Pancreas (tissue), 10 donors: ENCODE measurements at regions not wholly inside any gene's neighbourhood (a gene's known extent, or its start where the extent isn't known, plus 50 kb on each side); places are given as distances from the start of the nearest gene placed in this dataset.
A peak's percentile ranks its signal among the peaks of the same experiment; 100 is the strongest.
"Not testable (repeated sequence)": the region's sequence is repeated elsewhere in the genome, so short reads cannot be mapped to it uniquely, and the experiment has no call there.

Experiments
- ATAC-seq, 4 donors: fragments of 200-7000 bp; cut with Tn5 transposase; one replicate each; pipeline versions ENCODE4 v1.8.0 to v1.9.1; 2020; ENCODE audit warnings: mild to moderate bottlenecking in 4 of 4, moderate library complexity in 4 of 4
- DNase-seq, 6 donors: peaks; one replicate each; pipeline ENCODE4 v3.0.0-alpha.2; 2020
- FAIRE-seq: peaks from 2 replicates; lab custom pipeline; 2012; peaks lifted over from hg19 to GRCh38; lab: Jason Lieb, UNC
- H3K27ac ChIP-seq, 4 donors: fragments of 200-600 bp; sonication (generic); 1 replicate in 3 of 4; 2 replicates in 1 of 4; pipeline versions ENCODE4 v1.5.0 to v1.8.0; 2020
- H3K27me3 ChIP-seq, 4 donors: fragments of 200-600 bp; one replicate each; pipeline ENCODE4 v1.8.0; 2021
- H3K36me3 ChIP-seq, 3 donors: fragments of 200-600 bp; sonication (generic) in 1 of 3; one replicate each; pipeline versions ENCODE4 v1.5.0 to v1.8.0; 2020 to 2021
- H3K4me1 ChIP-seq, 3 donors: fragments of 200-600 bp; one replicate each; pipeline ENCODE4 v1.8.0; 2021
- H3K4me3 ChIP-seq, 4 donors: fragments of 200-600 bp; sonication (generic) in 2 of 4; one replicate each; pipeline versions ENCODE4 v1.5.0 to v1.8.0; 2020 to 2021
- H3K9me3 ChIP-seq, 4 donors: fragments of 200-600 bp; one replicate each; pipeline ENCODE4 v1.8.0; 2021
- CTCF ChIP-seq, 4 donors: fragments of 200-600 bp; sonication (generic) in 3 of 4; IDR thresholded peaks; one replicate each; pipeline versions ENCODE4 v1.5.0 to v1.8.0; 2021; ENCODE audit warnings: antibody characterized with exemption in 4 of 4
- WGBS, 2 donors: extraction: QIAGEN DNeasy Blood & Tissue Kit; methylation state at CpG; one replicate each; pipeline ENCODE4 v1.1.7; 2013; 5-methylcytosine and 5-hydroxymethylcytosine counted together
- intact Hi-C, 3 donors: fragments of 100-400 bp; cut with DNase I; formaldehyde crosslinking; loops; one replicate each; pipeline versions ENCODE4 v1.11.1 to v1.14.2; 2022
- donor health status: healthy with polysubstance abuse.
- donor health status: DM: no; HTN: no; CAD: no; lungs with moderate emphysema.
- donor health status: DM: no; HTN: no; CAD: no.
- donor health status: control.
- donor health status: control.
- donor health status: Bipolar disorder and iron deficiency.
- donor health status: DM: yes; HTN: yes; CAD: no.
- donor health status: DM: no; HTN: no; CAD: no.
- donor health status: DM: no; HTN: no; CAD: no.
- donor health status: DM: yes; HTN: yes; CAD: no.

- no peak for FAIRE-seq
- Histone ChIP-seq H3K27ac (no peak overlapping the region), H3K27me3 (no peaks in the 10 kb centered on the region), H3K4me1 (peaks cover 5 to 11% (median 7%) of the 10 kb centered on the region in 3 donors), H3K4me3 (no peak overlapping the region), H3K9me3 (no peaks in the 10 kb centered on the region), H3K36me3 (no peaks in the 10 kb centered on the region)
- intact Hi-C loops, result no loop called here
- TF ChIP-seq CTCF (IDR thresholded peaks at IDR 0.05), result no peak
- peak; percentile 76 to 94 (median 88) for ATAC-seq
- 36 to 41% methylated on average over 5 of the region's 5 CpGs for WGBS, 2 donors
- peak in 4 of 6 donors; percentile 44 to 58 (median 54) for DNase-seq
Observed at GRCh38 chr5:115423541-115423940, 121.0 kb downstream of the FEM1C start.

GRCh38 chr5:115423051-115423450, 121.5 kb downstream of the FEM1C start:
- intact Hi-C loops, result no loop called here
- H3K4me3 ChIP-seq, result no peak overlapping the region
- H3K27me3 ChIP-seq, result no peaks in the 10 kb centered on the region
- no peak overlapping the region for H3K27ac ChIP-seq
- H3K36me3 ChIP-seq, result no peaks in the 10 kb centered on the region
- no peak for FAIRE-seq
- no peaks in the 10 kb centered on the region for H3K9me3 ChIP-seq
- peaks cover 5 to 11% (median 7%) of the 10 kb centered on the region in 3 donors for H3K4me1 ChIP-seq
- DNase-seq, result no peak
- no peak for TF ChIP-seq CTCF (IDR thresholded peaks at IDR 0.05)
- no peak for ATAC-seq
- 94% methylated on average over 1 of the region's 1 CpG for WGBS, 2 donors

GRCh38 chr5:115420812-115421211, 123.8 kb downstream of the FEM1C start:
- peaks cover 5 to 11% (median 7%) of the 10 kb centered on the region in 3 donors for H3K4me1 ChIP-seq
- ATAC-seq, DNase-seq, H3K9me3 ChIP-seq, intact Hi-C loops, H3K27ac ChIP-seq, H3K27me3 ChIP-seq, FAIRE-seq, H3K36me3 ChIP-seq, H3K4me3 ChIP-seq: not testable (repeated sequence)
- no CpG with 5 or more reads among the region's 3 CpGs for WGBS, 2 donors

GRCh38 chr5:115419846-115420585, 123.6 kb upstream of the CCDC112 start:
- DNase-seq (no peak), ATAC-seq (peak in 2 of 4 donors; percentile 37 to 62), FAIRE-seq (no peak)
- Histone ChIP-seq H3K27ac (no peak overlapping the region), H3K27me3 (no peaks in the 10 kb centered on the region), H3K4me3 (no peak overlapping the region), H3K4me1 (peaks cover 5 to 11% (median 7%) of the 10 kb centered on the region in 3 donors), H3K9me3 (no peaks in the 10 kb centered on the region), H3K36me3 (no peaks in the 10 kb centered on the region)
- intact Hi-C loops, result no loop called here
- WGBS, 2 donors, result 73 to 80% methylated on average over 1 of the region's 1 CpG
- no peak for TF ChIP-seq CTCF (IDR thresholded peaks at IDR 0.05)

GRCh38 chr5:115418788-115419187, 122.3 kb upstream of the CCDC112 start:
- Histone ChIP-seq H3K27me3 (no peaks in the 10 kb centered on the region), H3K4me3 (no peak overlapping the region), H3K4me1 (peaks cover 5 to 11% (median 7%) of the 10 kb centered on the region in 3 donors), H3K36me3 (no peaks in the 10 kb centered on the region), H3K9me3 (no peaks in the 10 kb centered on the region), H3K27ac (no peak overlapping the region)
- WGBS, 2 donors, result 20 to 23% methylated on average over 5 of the region's 5 CpGs
- TF ChIP-seq CTCF (IDR thresholded peaks at IDR 0.05), result no peak
- DNase-seq, result peak in 1 of 6 donors; percentile 13
- FAIRE-seq, result no peak
- intact Hi-C loops, result no loop called here
- ATAC-seq, result peak in 3 of 4 donors; percentile 14 to 68 (median 59)
